Kidney (tissue), 10 donors: ENCODE measurements at regions not wholly inside any gene's neighbourhood (a gene's known extent, or its start where the extent isn't known, plus 50 kb on each side); places are given as distances from the start of the nearest gene placed in this dataset.
"Not testable (repeated sequence)": the region's sequence is repeated elsewhere in the genome, so short reads cannot be mapped to it uniquely, and the experiment has no call there.

ENCODE experiments used
- DNase-seq, 5 donors: peaks; one replicate each; pipeline ENCODE4 v3.0.0-alpha.2; 2013 to 2020
- FAIRE-seq: peaks from 2 replicates; lab custom pipeline; 2012; peaks lifted over from hg19 to GRCh38; lab: Jason Lieb, UNC
- H3K27ac ChIP-seq, 2 donors: one replicate each; pipeline ENCODE4 v1.7.0; 2013; ENCODE audit warnings: low read depth in 2 of 2, low read length in 2 of 2, inconsistent platforms in 1 of 2
- H3K27me3 ChIP-seq: one replicate; pipeline ENCODE4 v1.7.1; 2013; ENCODE audit warnings: low read length, inconsistent platforms; ENCODE audit not compliant: control insufficient read depth, insufficient read depth
- H3K36me3 ChIP-seq, 3 donors: one replicate each; pipeline versions ENCODE4 v1.7.0 to v1.7.1; 2013; ENCODE audit warnings: low read length in 3 of 3, control low read depth in 1 of 3, inconsistent platforms in 1 of 3; ENCODE audit not compliant: insufficient read depth in 3 of 3, control insufficient read depth in 2 of 3
- H3K4me1 ChIP-seq, 3 donors: one replicate each; pipeline versions ENCODE4 v1.7.0 to v1.7.1; 2013; ENCODE audit warnings: low read length in 3 of 3, inconsistent platforms in 1 of 3, low read depth in 1 of 3; ENCODE audit not compliant: control insufficient read depth in 2 of 3, insufficient read depth in 2 of 3
- H3K4me3 ChIP-seq, 3 donors: one replicate each; pipeline versions ENCODE4 v1.7.0 to v1.8.1; 2013; ENCODE audit warnings: low read length in 3 of 3, control low read depth in 1 of 3, inconsistent platforms in 1 of 3
- H3K9ac ChIP-seq, 3 donors: one replicate each; pipeline versions ENCODE4 v1.7.0 to v1.7.1; 2013; ENCODE audit warnings: low read length in 3 of 3, control low read depth in 1 of 3, inconsistent platforms in 1 of 3
- H3K9me3 ChIP-seq, 3 donors: one replicate each; pipeline versions ENCODE4 v1.7.0 to v1.7.1; 2013; ENCODE audit warnings: low read length in 3 of 3, control low read depth in 1 of 3, inconsistent platforms in 1 of 3; ENCODE audit not compliant: control insufficient read depth in 2 of 3, insufficient read depth in 1 of 3
- intact Hi-C: fragments of 100-400 bp; cut with DNase I; formaldehyde crosslinking; loops from one replicate; pipeline ENCODE4 v1.11.1; 2022
- donor health status: control.
- donor health status: control.
- donor health status: DM: yes; HTN: yes; CAD: no.
- donor health status: Normal renal cell carcinoma (clear cell type).

DNA sequence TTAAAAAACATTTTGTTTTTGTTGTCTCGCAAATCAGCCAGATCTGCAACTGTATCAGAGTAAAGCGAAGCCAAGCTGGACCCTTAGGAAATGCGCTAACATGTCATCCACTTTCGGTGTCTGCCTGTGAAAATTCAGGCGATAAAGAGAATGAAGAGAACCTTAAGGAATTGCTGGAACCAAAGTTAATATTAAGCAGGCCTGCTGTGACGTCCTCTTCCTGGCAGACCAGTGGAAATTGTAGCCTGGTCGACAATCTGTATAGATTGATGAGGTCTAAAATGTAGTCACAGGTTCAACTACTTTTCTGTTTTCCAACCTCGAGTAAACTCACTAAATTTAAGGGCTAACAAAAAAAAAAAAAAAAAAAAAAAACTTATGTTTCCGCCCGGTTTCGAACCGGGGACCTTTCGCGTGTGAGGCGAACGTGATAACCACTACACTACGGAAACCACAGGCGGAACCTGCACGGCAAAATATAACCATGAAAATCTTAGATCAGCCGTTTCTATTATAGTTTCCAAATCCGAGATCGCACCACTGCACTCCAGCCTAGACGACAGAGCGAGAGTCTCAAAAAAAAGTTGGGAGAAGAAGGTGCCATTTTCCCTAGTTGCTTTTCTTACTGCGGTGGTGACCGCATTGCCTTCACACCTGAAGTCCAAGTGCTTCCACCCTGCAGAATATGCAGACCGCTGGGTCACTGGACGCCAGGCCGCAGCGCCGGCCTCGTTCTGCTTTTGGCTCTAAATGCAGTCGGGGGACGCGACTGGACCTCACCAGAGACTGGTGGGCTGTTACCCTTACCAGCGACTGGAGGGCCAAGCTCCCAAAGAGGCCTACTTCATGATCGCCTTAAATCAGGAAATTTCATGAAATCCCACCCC lies 131.0 kb downstream of the PPIAL4A start:
- H3K27ac ChIP-seq, H3K27me3 ChIP-seq, H3K36me3 ChIP-seq, H3K9ac ChIP-seq, H3K4me1 ChIP-seq, FAIRE-seq, intact Hi-C loops, H3K9me3 ChIP-seq: not testable (repeated sequence)
- H3K4me3 ChIP-seq: peak overlapping the region; percentile 24 to 66 (median 49)
- DNase-seq: peak in 4 of 5 donors; percentile 66 to 85 (median 80)

DNA sequence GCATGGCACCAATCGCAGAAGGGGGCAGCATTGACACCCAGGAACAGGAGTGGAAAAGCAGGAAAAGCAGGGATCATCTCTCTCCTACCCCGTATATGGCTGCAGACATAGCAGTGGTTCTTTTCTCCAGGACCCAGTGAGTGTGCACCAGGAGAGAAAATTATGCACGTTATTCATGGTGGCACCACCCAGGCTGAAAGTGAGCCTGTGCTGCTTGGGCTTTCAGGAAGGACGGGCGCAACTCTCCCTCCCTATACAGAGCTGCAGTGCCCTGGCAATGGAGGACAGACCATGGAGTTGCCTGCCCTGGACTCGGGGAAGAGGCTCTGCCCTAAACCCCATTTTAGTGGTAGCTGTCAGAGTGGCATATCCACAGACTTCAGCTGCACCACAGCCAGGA lies 132.1 kb downstream of the PPIAL4A start:
- H3K9ac ChIP-seq, H3K4me3 ChIP-seq, H3K36me3 ChIP-seq, H3K27ac ChIP-seq, H3K9me3 ChIP-seq, FAIRE-seq, H3K27me3 ChIP-seq, H3K4me1 ChIP-seq, intact Hi-C loops: not testable (repeated sequence)
- peak in 1 of 5 donors; percentile 26 for DNase-seq

DNA sequence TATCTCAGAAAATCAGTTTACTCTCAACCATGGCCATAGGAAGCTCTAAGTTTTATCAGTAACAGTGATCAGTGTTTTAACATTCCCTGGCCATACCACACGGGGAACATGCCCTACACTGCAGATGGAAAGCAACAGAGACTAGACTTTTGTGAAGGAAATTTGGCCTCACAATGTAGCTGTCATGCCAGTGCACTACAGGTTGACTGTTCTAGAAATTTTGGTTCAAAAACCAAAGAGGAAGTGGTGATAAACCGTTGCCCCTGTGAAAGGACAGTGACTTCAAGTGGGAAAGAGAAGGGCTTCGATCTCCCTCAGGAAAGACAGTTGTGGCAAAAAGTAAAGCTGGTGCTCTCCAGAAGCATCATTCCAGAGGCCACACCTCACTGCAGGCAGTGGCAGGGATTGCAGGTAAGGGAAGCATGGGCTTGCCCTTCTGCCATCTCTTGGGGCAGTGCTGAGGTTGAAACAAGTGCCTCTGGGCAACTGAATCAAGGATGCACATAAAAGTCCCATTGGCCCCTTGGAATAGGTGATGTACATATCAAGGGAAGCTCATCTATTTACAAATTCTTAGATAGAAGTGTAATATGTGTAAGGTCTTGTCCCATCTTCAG lies 143.4 kb downstream of the PPIAL4A start:
- DNase-seq, H3K36me3 ChIP-seq, H3K27ac ChIP-seq, H3K4me1 ChIP-seq, H3K27me3 ChIP-seq, H3K9ac ChIP-seq, FAIRE-seq, H3K9me3 ChIP-seq, H3K4me3 ChIP-seq, intact Hi-C loops: not testable (repeated sequence)

DNA sequence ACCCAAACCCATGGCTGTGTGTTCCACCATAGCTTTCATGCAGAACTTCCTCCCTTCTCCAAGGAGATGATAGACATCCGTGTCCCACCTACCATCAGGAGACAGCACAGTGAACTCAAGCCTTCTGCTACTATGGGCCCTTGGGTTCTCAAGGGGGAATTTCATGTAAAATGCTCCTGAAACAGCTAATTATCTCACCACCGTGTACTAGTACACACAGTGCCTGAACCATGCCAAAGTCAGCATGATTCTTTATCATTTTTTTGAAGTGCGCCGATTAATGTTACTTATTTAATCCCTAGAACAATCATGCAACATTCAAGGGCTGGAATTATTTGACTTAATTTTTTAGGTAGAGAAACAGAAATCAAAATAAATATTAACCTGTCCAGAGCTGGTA lies 147.2 kb downstream of the PPIAL4A start:
- H3K27ac ChIP-seq, H3K27me3 ChIP-seq, DNase-seq, intact Hi-C loops, H3K4me3 ChIP-seq, H3K9me3 ChIP-seq, H3K36me3 ChIP-seq, H3K9ac ChIP-seq, H3K4me1 ChIP-seq, FAIRE-seq: not testable (repeated sequence)

DNA sequence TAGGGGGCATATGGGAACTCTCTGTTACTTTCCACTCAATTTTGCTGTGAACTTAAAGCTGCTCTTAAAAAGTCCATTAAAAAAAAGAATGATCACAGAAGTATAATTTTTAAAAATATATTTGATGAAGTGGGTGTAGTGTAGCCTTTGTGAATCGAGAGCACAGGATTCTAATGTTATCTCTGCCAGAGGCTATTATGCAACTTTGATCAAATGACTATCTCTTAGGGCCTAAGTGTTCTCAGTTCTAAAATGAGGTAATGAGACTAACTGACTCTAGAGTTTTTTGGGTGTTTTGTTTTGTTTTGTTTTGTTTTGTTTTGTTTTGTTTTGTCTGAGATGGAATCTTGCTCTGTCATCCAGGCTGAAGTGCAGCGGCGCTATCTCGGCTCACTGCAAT lies 143.2 kb downstream of the FAM72B start:
- DNase-seq, intact Hi-C loops, FAIRE-seq, H3K9ac ChIP-seq, H3K27me3 ChIP-seq, H3K36me3 ChIP-seq, H3K4me3 ChIP-seq, H3K27ac ChIP-seq, H3K4me1 ChIP-seq, H3K9me3 ChIP-seq: not testable (repeated sequence)

DNA sequence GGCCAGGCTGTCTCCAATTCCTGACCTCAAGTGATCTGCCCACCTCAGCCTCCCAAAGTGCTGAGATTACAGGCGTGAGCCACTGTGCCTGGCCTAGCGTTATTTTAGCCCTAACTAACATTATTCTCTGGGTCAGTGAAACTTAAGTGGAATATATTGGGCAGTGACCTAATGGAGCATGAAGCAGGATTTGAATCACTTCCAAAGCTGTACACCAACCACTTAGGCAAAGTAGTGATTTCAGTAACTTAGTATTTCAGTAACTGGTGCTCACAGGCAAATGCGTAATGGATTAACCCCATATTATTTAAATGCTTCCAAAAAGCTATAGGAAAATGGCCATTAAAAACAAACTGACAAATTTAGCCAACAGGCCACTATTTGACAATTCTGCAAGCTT lies 142.6 kb downstream of the FAM72B start:
- H3K4me1 ChIP-seq, H3K27me3 ChIP-seq, H3K9ac ChIP-seq, FAIRE-seq, H3K36me3 ChIP-seq, H3K4me3 ChIP-seq, H3K27ac ChIP-seq, H3K9me3 ChIP-seq, intact Hi-C loops: not testable (repeated sequence)
- peak in 1 of 5 donors; percentile 12 for DNase-seq

DNA sequence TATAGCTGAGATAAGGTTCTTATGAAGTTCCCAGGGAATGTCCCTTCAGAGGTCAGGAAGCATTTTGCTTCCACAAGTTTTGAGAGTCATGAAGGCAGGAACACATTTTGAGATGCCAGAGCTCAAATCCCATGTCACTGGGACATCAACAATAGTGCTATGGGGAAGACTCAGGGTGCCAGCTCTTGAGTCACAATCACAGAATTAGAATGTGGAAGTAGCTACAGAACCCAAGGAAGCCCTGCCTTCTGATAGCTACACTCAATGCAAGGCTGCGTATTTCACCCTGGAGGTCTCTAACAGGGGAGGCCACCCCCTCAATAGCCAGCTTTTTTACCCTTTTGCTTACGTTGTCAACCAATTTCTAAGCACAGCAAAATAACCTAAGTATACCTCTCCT lies 141.3 kb downstream of the FAM72B start:
- H3K9me3 ChIP-seq, H3K36me3 ChIP-seq, H3K27me3 ChIP-seq, intact Hi-C loops, H3K4me3 ChIP-seq, H3K27ac ChIP-seq, FAIRE-seq, DNase-seq, H3K9ac ChIP-seq, H3K4me1 ChIP-seq: not testable (repeated sequence)

DNA sequence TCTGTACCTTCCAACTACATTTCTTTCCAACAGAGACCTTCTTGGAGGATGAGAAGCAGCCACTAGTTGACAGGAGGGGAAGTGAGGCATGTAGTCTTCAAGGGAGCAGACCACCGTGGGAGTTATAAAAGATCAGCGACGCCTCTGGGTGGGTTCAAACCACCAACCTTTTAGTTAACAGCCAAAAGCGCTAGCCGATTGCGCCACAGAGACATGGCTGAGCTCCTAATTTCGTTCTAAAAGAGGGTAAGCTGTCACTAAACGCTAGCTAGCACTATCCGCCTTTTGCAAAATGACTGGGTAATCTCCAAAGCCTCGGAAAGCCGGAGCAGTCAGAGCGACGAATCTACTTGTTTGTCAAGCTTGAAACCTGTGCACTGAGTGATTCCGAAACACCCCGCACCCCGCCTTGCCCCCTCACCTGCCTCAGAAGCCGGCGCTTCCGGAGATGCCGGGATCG lies 135.8 kb downstream of the FAM72B start:
- H3K27me3 ChIP-seq, H3K36me3 ChIP-seq, H3K9ac ChIP-seq, intact Hi-C loops, H3K27ac ChIP-seq, H3K4me3 ChIP-seq, FAIRE-seq, H3K9me3 ChIP-seq, H3K4me1 ChIP-seq: not testable (repeated sequence)
- peak in 1 of 5 donors; percentile 8 for DNase-seq
